Caco-2 (cell line): ENCODE measurements at regions not wholly inside any gene's neighbourhood (a gene's known extent, or its start where the extent isn't known, plus 50 kb on each side); places are given as distances from the start of the nearest gene placed in this dataset.

ENCODE experiments used
- BruUV-seq: library from RNA; stranded (reverse); fragments of 400-500 nt; replicated peaks from 2 replicates; lab custom pipeline; 2021; lab: Mats Ljungman, UMichigan
- CTCF ChIA-PET: fragments of 300-600 bp; sonication (Branson Sonifier 250); formaldehyde crosslinking; loops from one replicate; lab custom pipeline; 2022; ENCODE audit warnings: antibody characterized with exemption; lab: Charles Lee
- POLR2A ChIA-PET: fragments of 300-600 bp; sonication (Branson Sonifier 250); formaldehyde crosslinking; loops from one replicate; lab custom pipeline; 2022; ENCODE audit warnings: antibody characterized with exemption; lab: Charles Lee
- DNase-seq, 2 experiments: peaks; one replicate each; pipeline versions ENCODE4 v3.0.0 to v3.0.0-alpha.2; 2020 to 2022
- H3K27me3 ChIP-seq: replicated peaks from 2 replicates; pipeline ENCODE4 v1.6.0; 2011; ENCODE audit warnings: low read length; ENCODE audit not compliant: control insufficient read depth, insufficient read depth
- H3K36me3 ChIP-seq: 2 replicates; pipeline ENCODE4 v1.5.1; 2011; ENCODE audit warnings: low read length; ENCODE audit not compliant: control insufficient read depth, insufficient read depth
- H3K4me1 ChIP-seq: fragments of 250-450 bp; sonication (Bioruptor Pico); 2 replicates; pipeline ENCODE4 v1.5.1; 2020; ENCODE audit warnings: mild to moderate bottlenecking
- H3K4me3 ChIP-seq: 2 replicates; pipeline ENCODE4 v1.5.1; 2011; ENCODE audit warnings: low read depth, mild to moderate bottlenecking, control low read depth, low read length
- H3K9me3 ChIP-seq: fragments of 250-450 bp; sonication (Bioruptor Pico); 2 replicates; pipeline ENCODE4 v1.5.1; 2020; ENCODE audit warnings: mild to moderate bottlenecking, moderate library complexity
- H3K27ac Mint-ChIP-seq: one replicate; pipeline ENCODE4 v1.8.0; 2022; ENCODE audit warnings: mixed read lengths; ENCODE audit not compliant: unreplicated experiment
- H3K27me3 Mint-ChIP-seq: one replicate; pipeline ENCODE4 v1.8.0; 2022; ENCODE audit warnings: mixed read lengths; ENCODE audit not compliant: insufficient read depth, unreplicated experiment
- H3K36me3 Mint-ChIP-seq: one replicate; pipeline ENCODE4 v1.8.0; 2022; ENCODE audit warnings: mild to moderate bottlenecking, mixed read lengths; ENCODE audit not compliant: insufficient read depth, unreplicated experiment
- H3K4me1 Mint-ChIP-seq: one replicate; pipeline ENCODE4 v1.8.0; 2022; ENCODE audit warnings: low read depth, mixed read lengths; ENCODE audit not compliant: unreplicated experiment
- H3K4me3 Mint-ChIP-seq: one replicate; pipeline ENCODE4 v1.8.0; 2022; ENCODE audit warnings: mild to moderate bottlenecking, moderate library complexity, mixed read lengths; ENCODE audit not compliant: unreplicated experiment
- H3K9me3 Mint-ChIP-seq: one replicate; pipeline ENCODE4 v1.8.0; 2022; ENCODE audit warnings: mixed read lengths; ENCODE audit not compliant: unreplicated experiment
- intact Hi-C: fragments of 100-400 bp; cut with micrococcal nuclease; formaldehyde crosslinking; loops from one replicate; pipeline ENCODE4 v1.10.0; 2022; ENCODE audit not compliant: unreplicated experiment
- TF ChIP-seq, protein P1 (sequence below), 2 experiments: fragments of 200-600 bp in 1 of 2; IDR thresholded peaks; 1 replicate in 1 of 2; 2 replicates in 1 of 2; pipeline versions ENCODE4 v1.5.1 to v1.8.0; 2011 to 2022; ENCODE audit warnings: antibody characterized with exemption in 1 of 2, control low read depth in 1 of 2, inconsistent platforms in 1 of 2, low read depth in 1 of 2, low read length in 1 of 2, mild to moderate bottlenecking in 1 of 2, moderate library complexity in 1 of 2; ENCODE audit not compliant: insufficient read depth in 1 of 2, severe bottlenecking in 1 of 2, unreplicated experiment in 1 of 2

DNA sequence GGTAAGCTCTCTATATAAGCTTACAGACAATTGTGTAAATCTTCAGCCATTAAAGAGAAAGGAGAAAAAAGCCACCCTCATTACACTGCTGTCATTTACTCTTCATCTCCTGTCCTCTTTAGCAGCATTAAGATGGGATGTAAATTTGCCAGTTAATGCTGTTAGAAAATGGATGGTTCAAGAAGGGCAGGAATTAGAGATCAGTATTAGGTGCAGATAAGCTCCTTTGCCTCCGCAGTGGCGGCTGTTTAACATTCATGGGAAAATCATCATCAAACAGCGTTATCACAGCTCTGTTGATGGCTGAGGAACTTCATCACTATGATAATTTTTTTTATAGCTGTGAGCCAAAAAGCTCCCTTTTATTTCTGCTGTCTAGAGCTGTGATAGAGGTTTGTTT is 61.8 kb upstream of the FAM204A start:
- Mint-ChIP-seq H3K27ac (no peak overlapping the region), H3K36me3 (no peaks in the 10 kb centered on the region), H3K4me1 (no peaks in the 10 kb centered on the region), H3K4me3 (no peak overlapping the region), H3K27me3 (peaks cover 19% of the 10 kb centered on the region), H3K9me3 (no peaks in the 10 kb centered on the region)
- ChIA-PET POLR2A (no interaction called here), CTCF (no interaction called here)
- Histone ChIP-seq H3K4me3 (no peak overlapping the region), H3K9me3 (no peaks in the 10 kb centered on the region), H3K36me3 (no peaks in the 10 kb centered on the region), H3K4me1 (no peaks in the 10 kb centered on the region), H3K27me3 (no peaks in the 10 kb centered on the region)
- TF ChIP-seq, protein P1, sequence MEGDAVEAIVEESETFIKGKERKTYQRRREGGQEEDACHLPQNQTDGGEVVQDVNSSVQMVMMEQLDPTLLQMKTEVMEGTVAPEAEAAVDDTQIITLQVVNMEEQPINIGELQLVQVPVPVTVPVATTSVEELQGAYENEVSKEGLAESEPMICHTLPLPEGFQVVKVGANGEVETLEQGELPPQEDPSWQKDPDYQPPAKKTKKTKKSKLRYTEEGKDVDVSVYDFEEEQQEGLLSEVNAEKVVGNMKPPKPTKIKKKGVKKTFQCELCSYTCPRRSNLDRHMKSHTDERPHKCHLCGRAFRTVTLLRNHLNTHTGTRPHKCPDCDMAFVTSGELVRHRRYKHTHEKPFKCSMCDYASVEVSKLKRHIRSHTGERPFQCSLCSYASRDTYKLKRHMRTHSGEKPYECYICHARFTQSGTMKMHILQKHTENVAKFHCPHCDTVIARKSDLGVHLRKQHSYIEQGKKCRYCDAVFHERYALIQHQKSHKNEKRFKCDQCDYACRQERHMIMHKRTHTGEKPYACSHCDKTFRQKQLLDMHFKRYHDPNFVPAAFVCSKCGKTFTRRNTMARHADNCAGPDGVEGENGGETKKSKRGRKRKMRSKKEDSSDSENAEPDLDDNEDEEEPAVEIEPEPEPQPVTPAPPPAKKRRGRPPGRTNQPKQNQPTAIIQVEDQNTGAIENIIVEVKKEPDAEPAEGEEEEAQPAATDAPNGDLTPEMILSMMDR (IDR thresholded peaks at IDR 0.05; ENCODE audit: insufficient read depth in 1 of 2, low read depth in 1 of 2, low read length in 1 of 2, severe bottlenecking in 1 of 2, unreplicated experiment in 1 of 2): no peak
- DNase-seq: no peak
- BruUV-seq: no TSS peak
- intact Hi-C loops: no loop called here

DNA sequence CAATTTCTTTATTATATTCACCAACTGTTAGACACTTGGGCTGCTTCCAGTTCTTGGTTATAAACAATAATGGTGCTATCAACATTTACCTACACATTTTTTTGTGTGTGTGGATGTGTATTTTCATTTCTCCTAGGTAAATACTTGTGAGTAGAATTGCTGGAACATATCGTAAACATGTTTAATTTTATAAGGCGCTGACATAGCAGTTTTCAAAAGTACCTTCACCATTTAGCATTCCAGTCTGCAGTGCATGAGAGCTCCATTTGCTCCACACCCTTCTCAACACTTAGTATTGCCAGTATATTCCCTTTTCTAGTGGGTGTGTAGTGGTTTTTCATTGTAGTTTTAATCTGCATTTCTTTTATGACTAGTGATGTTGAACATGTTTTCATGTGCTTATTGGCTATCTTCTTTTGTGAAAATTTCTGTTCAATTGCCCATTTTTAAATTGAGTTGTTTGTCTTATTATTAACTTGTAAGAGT is 59.6 kb upstream of the FAM204A start:
- no peak for DNase-seq
- Histone ChIP-seq H3K4me1 (no peaks in the 10 kb centered on the region), H3K27me3 (no peaks in the 10 kb centered on the region), H3K4me3 (no peak overlapping the region), H3K9me3 (no peaks in the 10 kb centered on the region), H3K36me3 (no peaks in the 10 kb centered on the region)
- Mint-ChIP-seq H3K4me1 (no peaks in the 10 kb centered on the region), H3K9me3 (no peaks in the 10 kb centered on the region), H3K36me3 (no peaks in the 10 kb centered on the region), H3K27me3 (peaks cover 24% of the 10 kb centered on the region), H3K27ac (no peak overlapping the region), H3K4me3 (no peak overlapping the region)
- CTCF ChIA-PET: no interaction called here
- POLR2A ChIA-PET: no interaction called here
- no TSS peak for BruUV-seq
- TF ChIP-seq, protein P1 (IDR thresholded peaks at IDR 0.05; ENCODE audit: insufficient read depth in 1 of 2, low read depth in 1 of 2, low read length in 1 of 2, severe bottlenecking in 1 of 2, unreplicated experiment in 1 of 2): no peak
- intact Hi-C loops: no loop called here

DNA sequence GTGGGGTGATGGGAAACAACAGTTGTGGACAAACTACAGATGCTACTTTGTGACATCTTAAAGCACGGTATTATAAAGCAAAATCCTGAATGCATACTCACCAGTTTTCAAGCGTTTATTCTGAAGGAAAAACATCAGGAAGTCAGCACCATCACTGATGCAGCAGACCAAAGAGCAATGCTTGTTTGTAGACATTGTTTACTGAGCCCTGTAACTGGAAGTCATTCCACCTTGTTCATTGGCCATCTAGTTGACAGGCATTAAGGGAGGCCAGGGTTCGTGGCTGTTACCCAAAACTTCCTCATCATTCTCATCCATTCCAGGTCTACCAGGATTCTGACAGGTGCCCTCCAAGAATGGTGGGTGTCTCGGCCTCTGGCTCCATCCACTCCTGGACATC is 55.3 kb upstream of the FAM204A start:
- TF ChIP-seq, protein P1 (IDR thresholded peaks at IDR 0.05; ENCODE audit: insufficient read depth in 1 of 2, low read depth in 1 of 2, low read length in 1 of 2, severe bottlenecking in 1 of 2, unreplicated experiment in 1 of 2): no peak
- no peaks in the 10 kb centered on the region for H3K4me1 Mint-ChIP-seq
- Histone ChIP-seq H3K4me1 (no peaks in the 10 kb centered on the region), H3K36me3 (no peaks in the 10 kb centered on the region), H3K27me3 (0 out of 2 replicates have a peak, but pooled peaks cover under 1% of the 10 kb centered on the region), H3K4me3 (no peak overlapping the region), H3K9me3 (no peaks in the 10 kb centered on the region)
- ChIA-PET CTCF (no interaction called here), POLR2A (no interaction called here)
- no peak overlapping the region for H3K27ac Mint-ChIP-seq
- H3K27me3 Mint-ChIP-seq: peaks cover 13% of the 10 kb centered on the region
- BruUV-seq: no TSS peak
- no peak for DNase-seq
- no peak overlapping the region for H3K4me3 Mint-ChIP-seq
- intact Hi-C loops: no loop called here
- H3K9me3 Mint-ChIP-seq: no peaks in the 10 kb centered on the region
- no peaks in the 10 kb centered on the region for H3K36me3 Mint-ChIP-seq
